ENCODE measurements at regions not wholly inside any gene's neighbourhood (a gene's known extent, or its start where the extent isn't known, plus 50 kb on each side); places are given as distances from the start of the nearest gene placed in this dataset.

GRCh38 chr3:174725303-174725702, 133.8 kb upstream of the NAALADL2 start:
- no peak for TF ChIP-seq MAX (IDR thresholded peaks at IDR 0.05; ENCODE audit: low read depth)
- TF ChIP-seq CTCF (IDR thresholded peaks at IDR 0.05): no peak
- TF ChIP-seq RXRA (IDR thresholded peaks at IDR 0.05; ENCODE audit: borderline replicate concordance, low read depth): no peak
- no peak for TF ChIP-seq TCF12 (IDR thresholded peaks at IDR 0.05)
- TF ChIP-seq EP300 (IDR thresholded peaks at IDR 0.05; ENCODE audit: borderline replicate concordance in 1 of 2, low read depth in 1 of 2, low read length in 1 of 2): no peak
- TF ChIP-seq RAD21 (IDR thresholded peaks at IDR 0.05; ENCODE audit: low read length): no peak
- TF ChIP-seq TAF1 (IDR thresholded peaks at IDR 0.05; ENCODE audit: borderline replicate concordance, low read depth, low read length): no peak
- TF ChIP-seq SMC3 (IDR thresholded peaks at IDR 0.05; ENCODE audit: low read depth, low read length): no peak
- no peak for TF ChIP-seq POLR2AphosphoS5 (IDR thresholded peaks at IDR 0.05; ENCODE audit: low read depth, low read length)
- TF ChIP-seq MXI1 (IDR thresholded peaks at IDR 0.05; ENCODE audit: low read depth, low read length): no peak
- TF ChIP-seq USF1 (IDR thresholded peaks at IDR 0.05; ENCODE audit: borderline replicate concordance, low read depth): no peak
- TF ChIP-seq ELF1 (IDR thresholded peaks at IDR 0.05): no peak
- no peak for TF ChIP-seq FOSL2 (IDR thresholded peaks at IDR 0.05; ENCODE audit: borderline replicate concordance, low read depth)
